MM.1S (cell line): ENCODE measurements at regions not wholly inside any gene's neighbourhood (a gene's known extent, or its start where the extent isn't known, plus 50 kb on each side); places are given as distances from the start of the nearest gene placed in this dataset.

ENCODE experiments used
- CTCF ChIP-seq: fragments of 300-600 bp; sonication (generic); IDR thresholded peaks from 2 replicates; pipeline ENCODE4 v1.5.1; 2016; ENCODE audit warnings: antibody characterized with exemption, low read length, mixed read lengths
- EZH2phosphoT487 ChIP-seq: fragments of 300-600 bp; sonication (generic); IDR thresholded peaks from 2 replicates; pipeline ENCODE4 v1.6.1; 2018; ENCODE audit warnings: antibody characterized with exemption, low read length

- no peak for TF ChIP-seq CTCF
- TF ChIP-seq EZH2phosphoT487, result no peak
Measured at GRCh38 chr10:104574838-104575237, 66.3 kb upstream of the SORCS3 start.
